DND-41 (cell line): ENCODE measurements at regions not wholly inside any gene's neighbourhood (a gene's known extent, or its start where the extent isn't known, plus 50 kb on each side); places are given as distances from the start of the nearest gene placed in this dataset.

ENCODE experiments used
- EZH2 ChIP-seq: IDR thresholded peaks from 3 replicates; pipeline ENCODE4 v1.6.1; 2012; ENCODE audit warnings: borderline replicate concordance, low read depth, mild to moderate bottlenecking, moderate library complexity, low read length, inconsistent platforms; ENCODE audit not compliant: severe bottlenecking
- TF ChIP-seq, protein P1 (sequence below): IDR thresholded peaks from 2 replicates; pipeline ENCODE4 v1.5.1; 2012; ENCODE audit warnings: borderline replicate concordance, low read length, moderate library complexity, mild to moderate bottlenecking; ENCODE audit not compliant: poor library complexity, severe bottlenecking; ENCODE audit errors: extremely low read depth

GRCh38 chr6:19928461-19928860 is 91.3 kb downstream of the ID4 start:
- TF ChIP-seq, protein P1, sequence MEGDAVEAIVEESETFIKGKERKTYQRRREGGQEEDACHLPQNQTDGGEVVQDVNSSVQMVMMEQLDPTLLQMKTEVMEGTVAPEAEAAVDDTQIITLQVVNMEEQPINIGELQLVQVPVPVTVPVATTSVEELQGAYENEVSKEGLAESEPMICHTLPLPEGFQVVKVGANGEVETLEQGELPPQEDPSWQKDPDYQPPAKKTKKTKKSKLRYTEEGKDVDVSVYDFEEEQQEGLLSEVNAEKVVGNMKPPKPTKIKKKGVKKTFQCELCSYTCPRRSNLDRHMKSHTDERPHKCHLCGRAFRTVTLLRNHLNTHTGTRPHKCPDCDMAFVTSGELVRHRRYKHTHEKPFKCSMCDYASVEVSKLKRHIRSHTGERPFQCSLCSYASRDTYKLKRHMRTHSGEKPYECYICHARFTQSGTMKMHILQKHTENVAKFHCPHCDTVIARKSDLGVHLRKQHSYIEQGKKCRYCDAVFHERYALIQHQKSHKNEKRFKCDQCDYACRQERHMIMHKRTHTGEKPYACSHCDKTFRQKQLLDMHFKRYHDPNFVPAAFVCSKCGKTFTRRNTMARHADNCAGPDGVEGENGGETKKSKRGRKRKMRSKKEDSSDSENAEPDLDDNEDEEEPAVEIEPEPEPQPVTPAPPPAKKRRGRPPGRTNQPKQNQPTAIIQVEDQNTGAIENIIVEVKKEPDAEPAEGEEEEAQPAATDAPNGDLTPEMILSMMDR: no peak
- TF ChIP-seq EZH2: no peak
